ENCODE measurements at regions not wholly inside any gene's neighbourhood (a gene's known extent, or its start where the extent isn't known, plus 50 kb on each side); places are given as distances from the start of the nearest gene placed in this dataset.
"Not testable (repeated sequence)": the region's sequence is repeated elsewhere in the genome, so short reads cannot be mapped to it uniquely, and the experiment has no call there.

DNA sequence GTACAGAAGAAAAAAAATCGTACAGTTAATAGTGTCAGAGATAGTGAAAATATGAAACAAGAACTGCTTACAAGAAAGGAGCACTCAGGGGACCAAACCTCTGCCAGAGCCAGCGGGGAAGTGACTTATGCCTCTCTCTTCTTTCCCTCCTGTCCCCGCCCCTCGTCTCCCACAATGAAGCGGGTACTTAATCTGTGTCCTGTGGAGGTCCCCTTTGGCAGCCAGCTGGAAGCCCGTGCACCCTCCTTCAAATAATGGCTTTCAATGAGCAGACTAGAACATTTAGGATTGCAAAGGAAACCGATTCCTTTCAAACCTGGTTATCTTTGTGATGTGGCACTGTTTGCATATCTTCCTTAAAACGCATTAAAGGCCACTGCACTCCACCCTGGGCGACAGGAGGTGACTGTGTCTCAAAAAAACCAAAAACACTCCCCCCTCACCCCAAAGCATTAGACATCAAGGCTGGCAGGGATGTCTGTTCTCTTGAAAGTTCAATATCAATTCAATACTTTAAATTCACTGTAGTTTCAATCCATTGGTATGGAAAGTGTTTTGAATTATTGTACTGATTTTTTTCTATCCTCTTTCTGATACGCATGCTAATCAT is 51.7 kb downstream of the PPIAL4C start:
- not testable (repeated sequence) for DNase-seq

DNA sequence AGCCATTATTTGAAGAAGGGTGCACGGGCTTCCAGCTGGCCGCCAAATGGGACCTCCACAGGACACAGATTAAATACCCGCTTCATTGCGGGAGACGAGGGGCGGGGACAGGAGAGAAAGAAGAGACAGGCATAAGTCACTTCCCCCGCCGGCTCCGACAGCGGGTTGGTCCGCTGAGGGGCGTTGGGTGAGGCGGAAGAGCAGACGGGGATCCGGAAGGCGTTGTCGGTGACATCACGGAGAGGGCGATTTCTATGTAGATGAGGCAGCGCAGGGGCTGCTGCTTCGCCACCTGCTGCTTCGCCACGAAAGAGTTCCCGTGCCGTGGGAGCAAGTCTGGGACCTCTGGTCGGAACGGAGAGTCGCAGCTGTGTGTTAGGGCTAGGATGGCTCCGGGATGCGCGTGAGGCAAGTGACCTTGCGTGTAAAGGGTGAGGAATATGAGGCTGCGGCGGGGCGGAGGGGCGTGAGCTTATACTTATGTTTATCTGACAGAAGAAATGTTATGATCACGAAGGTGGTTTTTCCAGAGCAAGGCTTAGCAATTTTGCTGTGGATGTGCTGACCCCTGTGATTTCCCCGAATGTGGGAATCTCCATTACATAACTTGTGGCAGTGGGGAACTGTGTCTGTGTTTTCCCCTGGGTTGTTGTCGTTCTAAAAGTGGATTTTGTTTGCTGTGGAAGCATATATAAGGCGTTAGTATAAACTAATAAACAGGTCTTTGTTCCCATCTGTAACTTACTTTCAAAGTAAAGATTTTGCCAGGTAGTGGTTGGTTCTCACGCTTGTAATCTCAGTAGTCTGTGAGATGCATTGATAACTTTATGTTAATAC is 52.9 kb downstream of the PPIAL4C start:
- peak; percentile 99 to 100 for DNase-seq

DNA sequence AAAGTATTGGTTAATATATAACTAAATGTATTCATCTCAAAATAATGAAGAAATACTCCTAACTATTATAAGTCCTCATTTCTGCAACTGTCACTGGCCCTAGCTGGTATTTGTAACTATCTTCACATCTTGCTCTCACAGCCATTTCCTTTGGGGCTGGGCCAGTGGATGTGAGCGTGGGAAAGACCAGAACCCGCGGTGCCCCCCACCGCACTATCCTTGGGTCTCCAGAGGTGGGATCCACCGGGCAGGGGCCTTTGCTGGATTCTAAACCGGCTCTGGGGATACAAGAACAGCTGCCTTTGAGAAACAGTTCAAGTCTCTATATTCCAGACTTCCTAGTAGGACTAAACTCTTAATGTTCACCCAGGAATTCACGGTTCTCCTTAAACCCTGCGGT is 54.8 kb downstream of the PPIAL4C start:
- not testable (repeated sequence) for DNase-seq

DNA sequence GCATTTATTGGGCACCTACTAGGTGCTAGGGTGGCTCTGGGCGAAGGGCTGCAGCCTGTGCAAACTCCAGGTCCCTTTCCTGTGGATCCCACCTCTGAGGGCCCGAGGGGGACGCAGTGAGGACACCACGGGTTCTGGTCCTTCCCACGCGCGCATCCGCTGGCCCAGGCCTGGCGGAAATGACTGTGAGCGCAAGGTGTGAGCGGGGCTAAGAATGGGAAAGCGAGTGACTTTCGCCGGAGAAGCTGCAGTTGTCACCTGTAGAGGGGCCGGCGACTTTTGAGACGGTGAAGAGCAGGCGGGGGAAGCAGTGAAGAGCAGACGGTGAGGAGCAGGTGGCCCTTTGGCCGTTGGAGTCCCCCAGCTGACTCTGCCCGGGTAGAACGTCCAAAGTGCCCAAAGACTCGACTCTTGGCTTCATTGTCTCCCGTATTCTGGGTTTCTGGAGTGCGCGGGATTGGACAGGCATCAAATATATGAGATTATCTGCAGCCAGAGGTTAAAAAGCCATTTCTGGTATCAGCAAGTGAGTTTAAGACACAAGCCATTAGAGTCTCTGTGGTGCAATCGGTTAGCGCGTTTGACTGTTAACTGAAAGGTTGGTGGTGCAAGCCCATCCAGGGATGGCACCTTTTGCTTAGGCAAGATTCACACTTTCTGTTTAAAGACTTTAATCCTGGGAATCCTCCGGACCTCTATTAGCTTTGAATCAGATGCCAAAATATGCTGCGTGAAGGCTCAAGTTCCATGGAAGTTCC is 55.4 kb downstream of the PPIAL4C start:
- not testable (repeated sequence) for DNase-seq

DNA sequence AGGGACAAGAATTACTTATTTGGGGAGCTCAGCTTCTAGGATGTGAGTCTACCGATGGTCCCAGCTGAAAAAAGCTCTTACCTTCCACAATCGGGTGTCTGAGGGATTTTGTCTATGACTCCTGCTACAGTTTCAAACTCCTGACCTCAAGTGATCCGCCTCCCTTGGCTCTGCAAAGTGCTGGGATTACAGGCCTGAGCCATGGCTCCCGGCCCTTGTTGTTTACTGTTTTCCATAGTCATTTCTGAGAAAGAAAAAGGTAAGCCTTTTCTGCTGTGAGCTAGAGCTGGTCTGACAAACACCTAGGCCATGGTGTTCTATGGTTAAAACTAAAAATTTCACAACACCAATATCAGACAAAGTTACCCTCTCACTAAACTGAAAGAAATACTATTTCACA is 57.5 kb downstream of the PPIAL4C start:
- not testable (repeated sequence) for DNase-seq

DNA sequence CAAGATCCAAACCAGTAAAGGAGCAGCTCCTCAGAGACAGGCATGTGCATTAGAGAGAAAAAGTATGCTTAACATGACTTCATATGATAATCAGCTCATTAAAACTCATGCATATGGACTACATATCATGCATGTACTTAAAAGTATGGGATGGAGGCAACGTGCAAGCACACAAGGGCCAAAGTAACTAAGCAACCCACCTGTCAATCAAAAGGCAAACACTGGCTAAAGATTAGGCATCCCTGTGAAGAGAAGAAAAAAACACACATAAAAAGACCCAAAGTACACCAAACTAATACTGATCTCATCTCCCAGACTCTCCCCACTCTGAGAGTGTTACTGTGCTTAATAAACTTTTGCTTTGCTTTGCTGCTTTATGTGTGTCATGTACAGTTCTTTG is 61.2 kb downstream of the PPIAL4C start:
- not testable (repeated sequence) for DNase-seq

DNA sequence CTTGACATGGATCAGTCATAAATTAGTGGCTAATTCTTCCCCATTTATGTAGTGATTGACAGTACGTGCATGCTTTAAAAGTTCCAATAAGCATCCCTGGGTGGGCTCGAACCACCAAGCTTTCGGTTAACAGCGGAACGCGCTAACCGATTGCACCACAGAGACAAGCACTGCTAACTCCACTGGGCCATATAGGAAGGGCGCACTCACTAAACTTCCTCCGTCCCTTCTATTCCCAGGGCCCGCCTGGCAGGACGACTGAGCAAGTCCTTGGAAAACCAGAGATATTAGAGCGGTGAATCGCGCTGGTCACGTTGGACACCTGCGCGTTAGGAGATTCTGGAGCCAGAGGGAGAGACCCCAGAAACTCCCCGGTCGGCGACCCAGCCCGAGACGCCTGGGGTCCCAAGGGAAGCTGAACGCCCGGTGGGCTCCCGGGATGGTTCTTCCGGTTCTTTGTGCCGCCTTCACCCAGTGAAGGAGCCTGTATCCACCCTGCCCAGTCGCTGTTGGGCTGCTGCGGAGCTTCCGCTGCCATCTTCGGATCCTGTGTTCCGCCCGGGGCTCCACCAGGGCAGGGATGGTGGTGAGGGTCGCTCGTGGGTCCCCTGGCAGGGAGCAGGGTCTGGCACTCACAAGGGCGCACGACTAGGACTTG is 62.8 kb downstream of the PPIAL4C start:
- not testable (repeated sequence) for DNase-seq

DNA sequence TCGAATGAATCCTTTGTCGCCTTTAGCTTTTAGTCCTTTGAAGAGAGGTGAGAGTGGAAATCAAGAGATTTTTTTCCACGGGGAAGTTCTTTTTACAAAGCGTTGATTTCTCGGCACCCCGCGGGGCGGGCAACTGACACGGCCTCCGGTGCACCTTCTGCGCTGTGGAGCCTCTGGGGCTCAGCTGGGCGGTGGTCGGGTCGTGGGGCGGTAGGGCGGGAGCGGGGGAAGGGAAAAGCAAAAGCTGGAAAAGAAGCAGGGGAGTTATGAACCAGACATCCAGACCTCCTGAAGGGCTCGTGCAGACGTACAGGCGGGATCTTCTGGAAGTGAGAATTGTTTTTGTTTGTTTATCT is 63.3 kb downstream of the PPIAL4C start:
- DNase-seq = not testable (repeated sequence)

DNA sequence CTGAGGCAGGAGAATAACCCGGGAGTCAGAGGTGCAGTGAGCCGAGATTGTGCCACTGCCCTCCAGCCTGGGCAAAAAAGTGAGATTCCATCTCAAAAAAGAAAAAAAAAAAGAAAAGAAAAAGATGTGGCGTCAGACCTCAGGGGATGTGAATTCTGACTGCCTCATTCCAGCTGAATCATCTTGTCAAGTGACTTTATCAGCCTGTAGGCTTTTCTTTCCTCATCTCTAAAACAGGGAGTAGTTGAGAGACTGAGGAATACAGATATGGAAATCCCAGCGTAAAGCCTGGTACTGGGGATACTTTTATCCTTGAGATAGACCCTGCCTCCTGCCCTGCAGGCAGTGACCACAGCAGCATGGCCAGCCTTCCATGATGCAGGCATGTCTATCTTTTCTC is 74.1 kb downstream of the PPIAL4C start:
- not testable (repeated sequence) for DNase-seq

DNA sequence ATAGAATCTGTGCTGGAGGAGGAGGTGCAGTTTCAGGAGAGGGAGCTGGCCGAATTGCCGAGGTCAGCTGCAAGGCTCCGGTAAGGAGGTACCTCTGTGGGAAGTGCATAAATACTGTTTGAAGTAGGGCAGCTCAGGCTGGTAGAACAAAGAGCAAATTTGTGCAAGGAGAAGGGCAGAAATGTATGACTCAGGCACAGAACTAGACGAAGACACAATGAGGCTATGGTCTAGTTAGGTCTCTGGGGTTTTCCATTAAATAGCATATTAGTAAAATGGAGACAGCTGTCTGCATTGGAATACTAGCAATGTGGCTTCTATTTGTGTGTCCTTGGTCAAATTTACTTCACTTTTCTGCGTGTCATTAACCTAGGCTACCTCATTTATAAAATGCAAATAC is 74.5 kb downstream of the PPIAL4C start:
- DNase-seq = not testable (repeated sequence)

DNA sequence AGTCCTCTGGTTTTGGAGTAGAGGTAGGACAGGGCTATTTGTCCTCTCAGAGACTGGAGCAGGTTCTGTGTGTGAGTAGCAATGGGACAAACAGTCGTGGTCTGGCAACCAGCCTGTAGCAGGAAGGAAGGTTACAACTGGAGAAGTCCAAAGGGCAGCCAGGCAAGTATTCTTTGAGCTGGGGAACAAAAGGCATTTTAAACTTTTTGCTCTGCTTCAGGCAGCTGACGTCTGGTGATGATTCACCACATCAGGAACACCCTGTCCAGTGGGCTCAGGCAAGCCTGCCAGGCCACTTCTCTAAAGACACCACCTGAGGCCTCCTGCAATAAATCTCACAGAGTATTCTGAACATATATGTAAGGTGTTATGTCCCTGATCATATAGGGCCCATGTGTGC is 81.0 kb downstream of the PPIAL4C start:
- not testable (repeated sequence) for DNase-seq

DNA sequence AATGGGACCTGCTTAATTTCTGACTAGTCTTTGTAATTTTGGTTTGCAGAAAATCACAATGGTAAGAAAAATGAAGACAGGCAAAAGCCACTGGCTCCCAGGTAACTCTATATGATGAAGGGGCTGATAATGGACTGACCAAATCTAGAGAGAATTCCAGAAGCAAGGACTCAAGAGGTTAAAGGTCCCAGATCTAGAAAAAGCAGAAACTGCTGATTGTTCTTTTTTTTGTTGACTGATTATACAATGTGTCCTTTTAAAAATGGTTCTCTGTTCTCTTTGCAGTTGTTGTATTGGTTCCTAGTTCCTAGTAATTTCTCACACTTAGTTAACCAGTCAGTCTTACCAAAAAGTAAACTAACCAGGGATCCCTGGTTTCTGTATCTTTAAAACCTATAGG is 81.4 kb downstream of the PPIAL4C start:
- not testable (repeated sequence) for DNase-seq

DNA sequence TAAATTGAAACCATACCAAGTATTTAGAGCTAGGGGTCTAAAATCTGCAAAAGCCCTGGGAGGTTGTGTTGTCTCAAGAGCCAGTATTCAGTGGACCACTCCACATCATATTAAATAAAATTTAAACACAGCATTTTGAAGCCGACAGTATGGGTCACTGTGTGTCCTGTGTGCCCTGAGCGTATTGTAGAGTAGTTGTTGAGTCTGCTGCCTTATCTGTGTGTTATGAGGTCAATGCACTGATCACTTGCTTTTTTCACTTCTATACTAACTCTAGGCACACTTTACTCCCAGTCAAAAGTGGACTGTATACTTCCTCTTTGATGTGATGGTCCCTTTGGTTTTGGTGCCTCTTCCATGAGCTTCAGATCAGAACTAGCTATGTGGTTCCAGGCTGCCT is 81.9 kb downstream of the PPIAL4C start:
- DNase-seq = not testable (repeated sequence)

DNA sequence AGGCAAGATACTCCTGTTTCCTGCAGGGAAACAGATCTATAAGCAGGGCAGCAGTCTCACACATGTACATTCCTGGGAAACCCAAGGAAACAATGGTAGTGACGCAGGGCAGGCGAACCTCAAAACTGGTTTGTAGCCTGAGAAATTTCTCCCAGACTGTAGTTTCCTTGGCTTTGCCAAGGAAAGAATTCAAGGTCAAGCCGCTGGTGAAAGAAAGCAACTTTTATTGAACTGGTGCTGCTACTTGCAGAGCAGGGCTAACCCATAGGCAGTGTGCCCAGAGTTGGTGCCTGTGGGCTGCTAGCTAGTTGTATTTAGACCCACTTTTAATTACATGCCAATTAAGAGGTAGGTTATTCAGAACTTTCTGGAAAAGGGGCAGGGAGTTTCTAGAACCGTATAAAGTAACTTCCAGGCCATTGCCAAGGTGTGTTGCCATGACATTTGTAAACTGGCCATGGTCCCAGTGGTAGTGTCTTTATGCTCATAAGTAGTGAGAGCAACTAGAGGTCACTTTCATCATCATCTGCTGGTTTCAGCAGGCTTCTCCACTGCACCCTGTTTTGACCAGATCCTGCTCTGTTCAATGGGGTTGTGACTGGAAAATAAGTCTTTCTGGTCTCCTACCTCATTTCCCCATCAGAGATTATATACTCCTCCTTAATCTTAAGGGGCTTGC is 89.7 kb downstream of the PPIAL4C start:
- not testable (repeated sequence) for DNase-seq

DNA sequence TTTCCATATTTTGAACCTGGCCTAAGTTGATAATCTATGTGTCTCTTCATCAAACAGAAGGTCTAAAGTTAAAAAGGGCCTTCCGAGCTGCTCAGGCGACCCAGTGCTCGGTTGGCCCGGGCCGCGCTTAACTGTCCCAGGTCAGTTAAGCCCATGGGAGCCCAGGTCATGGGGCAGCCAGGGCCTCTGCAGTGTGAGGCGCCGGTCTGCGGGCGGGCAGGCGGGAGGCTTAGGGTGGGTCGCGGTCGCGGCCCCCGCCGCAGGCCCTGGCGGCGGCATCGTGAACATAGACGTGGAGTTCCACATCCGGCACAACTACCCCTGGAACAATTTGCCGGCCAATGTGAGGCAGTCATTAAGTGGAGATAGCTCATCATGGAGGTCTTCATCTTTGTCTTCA is 91.3 kb downstream of the PPIAL4C start:
- DNase-seq = not testable (repeated sequence)

DNA sequence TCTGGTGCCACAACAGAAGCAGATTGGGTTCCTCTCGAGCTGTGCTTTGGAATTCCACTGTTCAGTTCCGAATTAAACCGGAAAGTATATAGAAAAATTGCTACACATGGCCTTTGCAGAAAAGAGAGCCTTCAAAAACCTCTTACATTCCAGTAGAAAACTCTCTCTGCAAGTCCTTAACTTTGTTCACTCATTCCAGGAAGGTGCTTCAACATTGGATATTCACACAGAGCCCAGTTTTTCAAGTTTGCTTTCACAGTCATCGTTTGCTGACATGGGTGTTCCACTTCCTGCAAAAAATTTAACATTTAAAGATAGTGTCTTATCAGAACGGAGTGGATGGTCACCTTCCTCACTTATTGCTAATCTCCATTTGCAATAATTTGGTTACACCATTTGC is 93.7 kb downstream of the PPIAL4C start:
- not testable (repeated sequence) for DNase-seq

DNA sequence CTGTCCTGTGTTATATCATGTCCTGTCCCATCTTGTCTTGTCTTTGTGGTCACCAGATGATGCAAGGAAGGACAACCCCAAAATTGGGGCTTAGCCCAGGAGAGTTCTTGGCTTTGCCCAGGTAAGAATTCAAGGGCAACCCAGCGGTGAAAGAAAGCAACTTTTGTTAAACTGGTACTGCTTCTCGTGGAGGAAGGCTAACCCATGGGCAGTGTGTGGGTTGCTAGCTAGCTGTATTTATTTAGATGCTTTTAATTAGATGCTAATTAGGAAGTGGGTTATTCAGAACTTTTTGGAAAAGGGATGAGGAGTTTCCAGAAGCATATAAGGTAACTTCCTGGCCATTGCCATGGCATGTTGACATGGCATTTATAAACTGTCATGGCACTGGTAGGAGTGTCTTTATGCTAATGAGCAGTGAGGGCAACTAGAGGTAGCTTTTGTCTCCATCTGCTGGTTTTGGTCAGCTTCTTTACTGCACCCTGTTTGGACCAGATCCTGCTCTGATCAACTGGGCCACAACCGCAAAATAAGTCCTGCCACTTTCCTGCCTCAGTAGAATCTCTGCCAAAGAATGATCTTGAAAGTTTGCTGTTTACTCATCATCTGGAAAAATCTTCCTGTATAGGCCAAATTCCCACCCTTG is 95.8 kb upstream of the FCGR1A start:
- not testable (repeated sequence) for DNase-seq

DNA sequence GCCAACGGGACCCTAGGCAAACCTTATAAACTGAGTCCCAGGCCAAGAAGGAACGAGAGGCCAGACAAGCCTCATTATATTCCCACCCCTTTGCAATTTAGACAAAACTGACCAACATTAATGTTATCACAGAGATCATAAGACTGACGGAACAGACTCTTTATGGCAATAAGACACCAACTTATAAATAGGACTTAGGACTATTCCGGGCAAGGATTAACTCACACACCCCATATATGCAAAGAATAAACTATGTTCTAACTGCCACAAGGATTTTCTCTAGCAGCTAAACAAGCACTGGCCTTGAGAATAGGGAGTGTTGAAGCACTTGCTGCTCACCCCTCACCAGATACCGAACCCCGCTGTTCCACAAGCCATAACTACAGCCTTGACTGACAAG is 91.1 kb upstream of the FCGR1A start:
- not testable (repeated sequence) for DNase-seq

DNA sequence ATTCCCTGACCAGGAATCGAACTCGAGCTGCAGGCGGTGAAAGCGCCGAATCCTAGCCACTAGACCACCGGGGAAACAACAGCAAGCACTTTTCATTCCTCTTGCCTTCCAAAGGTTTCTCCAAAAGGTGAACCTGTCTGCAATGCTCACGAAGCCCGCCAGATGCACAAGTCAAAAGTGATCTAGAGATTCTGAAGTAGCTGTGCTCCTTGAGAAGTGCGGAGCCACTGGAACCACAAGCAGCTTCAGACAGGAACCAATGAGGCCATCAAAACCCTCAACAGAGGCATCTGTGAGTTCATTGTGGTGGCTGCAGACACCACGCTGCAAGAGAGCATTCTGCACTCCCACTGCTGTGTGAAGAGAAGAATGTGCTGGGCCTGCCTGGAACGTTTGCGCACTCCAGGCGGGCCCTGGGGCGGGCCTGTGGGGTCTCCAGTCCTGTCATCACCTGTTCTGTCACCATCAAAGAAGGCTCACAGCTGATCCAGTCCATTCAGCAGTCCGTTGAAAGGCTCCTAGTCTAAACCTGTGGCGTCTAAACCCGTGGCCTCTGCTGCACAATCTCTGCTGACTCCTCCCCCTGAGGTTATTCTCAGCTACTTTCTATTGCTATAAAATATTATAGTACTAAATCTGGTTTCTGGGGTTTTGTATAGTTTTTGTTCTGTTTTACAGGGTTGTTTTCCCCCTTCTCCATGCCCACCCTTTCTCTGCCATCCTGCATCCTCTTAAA is 89.5 kb upstream of the FCGR1A start:
- DNase-seq = not testable (repeated sequence)

DNA sequence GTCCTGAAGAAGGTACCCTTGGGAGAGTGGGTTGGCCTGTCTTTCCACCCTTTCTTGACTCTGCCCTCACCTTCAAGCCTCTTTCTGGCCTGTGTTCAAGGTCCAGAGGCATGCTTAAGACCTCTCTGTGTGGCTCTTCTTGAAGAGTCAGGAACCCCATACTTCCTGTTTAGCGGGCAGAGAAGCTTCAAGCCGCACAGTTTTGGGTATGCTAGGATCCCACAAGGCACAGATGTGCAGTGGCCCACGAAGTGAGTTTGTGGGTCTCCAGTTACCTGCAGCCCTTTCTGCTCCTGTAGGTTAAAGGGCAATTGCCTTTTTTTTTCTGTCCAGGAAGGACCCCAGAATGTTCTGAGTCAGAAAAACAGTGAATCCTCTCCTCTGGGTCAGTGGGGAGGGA is 87.4 kb upstream of the FCGR1A start:
- DNase-seq = not testable (repeated sequence)

DNA sequence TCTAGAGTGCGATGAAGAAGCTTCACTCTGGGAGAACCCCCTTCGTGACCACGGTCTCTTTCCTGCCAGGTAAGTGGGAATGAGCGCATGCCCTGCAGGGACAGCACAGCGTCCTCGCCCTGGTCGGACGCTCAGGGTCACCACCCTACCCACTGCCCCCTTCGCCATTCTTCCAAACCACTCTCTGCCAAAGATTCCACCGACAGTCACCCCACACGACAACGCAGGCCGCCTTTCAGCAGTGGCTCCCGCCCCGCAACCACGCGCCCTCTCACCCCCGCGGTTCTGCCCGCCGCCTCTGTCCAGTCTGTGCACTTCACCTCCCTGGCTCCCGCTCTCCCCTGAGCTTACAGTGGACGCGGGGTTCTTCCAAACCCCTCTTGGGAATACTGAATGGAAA is 82.3 kb upstream of the FCGR1A start:
- not testable (repeated sequence) for DNase-seq
